Psoas muscle (tissue), 7 donors: ENCODE measurements at regions not wholly inside any gene's neighbourhood (a gene's known extent, or its start where the extent isn't known, plus 50 kb on each side); places are given as distances from the start of the nearest gene placed in this dataset.

Experiments used
- ATAC-seq, 4 donors: fragments of 200-7000 bp; cut with Tn5 transposase; one replicate each; pipeline ENCODE4 v1.9.1; 2020; ENCODE audit warnings: moderate library complexity in 3 of 4, mild to moderate bottlenecking in 2 of 4
- DNase-seq, 2 donors: peaks; one replicate each; pipeline ENCODE4 v3.0.0-alpha.2; 2020
- H3K27ac ChIP-seq: fragments of 200-600 bp; one replicate; pipeline ENCODE4 v1.8.0; 2022
- H3K27me3 ChIP-seq, 3 donors: fragments of 200-600 bp in 1 of 3; one replicate each; pipeline versions ENCODE4 v1.6.1 to v1.8.0; 2013 to 2022; ENCODE audit warnings: low read length in 2 of 3, mild to moderate bottlenecking in 2 of 3, moderate library complexity in 1 of 3; ENCODE audit not compliant: insufficient read depth in 3 of 3
- H3K36me3 ChIP-seq, 2 donors: fragments of 200-600 bp in 1 of 2; one replicate each; pipeline versions ENCODE4 v1.6.1 to v1.8.0; 2013 to 2022; ENCODE audit warnings: low read depth in 1 of 2, mild to moderate bottlenecking in 1 of 2, moderate library complexity in 1 of 2; ENCODE audit not compliant: insufficient read depth in 1 of 2
- H3K4me1 ChIP-seq: fragments of 200-600 bp; one replicate; pipeline ENCODE4 v1.8.0; 2022
- H3K4me3 ChIP-seq: fragments of 200-600 bp; one replicate; pipeline ENCODE4 v1.8.0; 2022; ENCODE audit warnings: mild to moderate bottlenecking
- H3K9me3 ChIP-seq: fragments of 200-600 bp; one replicate; pipeline ENCODE4 v1.8.0; 2022
- WGBS, 3 donors: extraction: QIAGEN DNeasy Blood & Tissue Kit; methylation state at CpG; one replicate each; pipeline versions ENCODE4 v1.1.6 to v1.1.7; 2013; 5-methylcytosine and 5-hydroxymethylcytosine counted together
- intact Hi-C, 2 donors: fragments of 100-400 bp; cut with DNase I; formaldehyde crosslinking; loops; one replicate each; pipeline versions ENCODE4 v1.11.0 to v1.14.2; 2022
- TF ChIP-seq, protein P1 (sequence below): fragments of 200-600 bp; IDR thresholded peaks from one replicate; pipeline ENCODE4 v1.8.0; 2022; ENCODE audit warnings: antibody characterized with exemption
- donor health status: healthy with polysubstance abuse.
- donor health status: DM: no; HTN: no; CAD: no; lungs with moderate emphysema.
- donor health status: Bipolar disorder and iron deficiency.
- donor health status: healthy.
- donor health status: DM: yes; HTN: yes; CAD: no.
- donor health status: DM: no; HTN: no; CAD: no.
- donor health status: DM: yes; HTN: yes; CAD: no.

DNA sequence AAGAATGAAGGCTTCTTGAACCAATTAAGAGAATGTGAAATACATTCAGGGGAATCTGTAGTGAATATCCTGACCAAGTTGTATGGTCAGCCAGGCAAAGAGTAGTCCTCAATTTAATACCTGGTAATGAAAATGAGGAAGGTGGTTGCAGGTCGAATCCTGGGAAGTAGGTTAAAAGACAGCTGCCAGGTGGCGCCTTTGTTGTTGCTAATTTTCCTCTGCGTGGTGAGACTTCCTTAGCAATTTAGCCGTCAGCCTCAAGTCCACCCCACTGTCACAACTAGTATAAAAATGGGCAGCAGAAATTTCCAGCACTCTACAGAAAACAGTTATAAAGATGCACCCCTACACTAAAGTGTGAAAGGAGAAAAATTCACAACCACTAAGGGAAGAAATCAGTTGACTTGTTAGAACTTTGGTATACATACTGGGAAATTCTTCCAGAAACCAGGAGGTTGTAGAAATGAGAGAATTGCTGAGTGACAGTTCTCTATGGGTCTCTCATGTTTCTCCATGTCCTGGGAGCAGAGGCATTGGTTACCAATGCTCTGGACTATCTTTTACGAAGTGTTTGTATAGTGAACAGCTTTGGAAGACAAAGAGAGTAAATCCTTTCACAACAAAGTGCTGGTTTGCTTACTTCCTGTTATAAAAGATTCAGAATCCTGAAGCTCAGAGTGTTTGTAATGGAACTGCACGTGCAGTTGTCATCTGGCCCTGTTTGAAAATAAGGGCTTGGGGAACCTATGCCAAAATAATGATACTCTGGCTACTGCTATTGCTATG is 235.9 kb downstream of the NHLRC3 start:
- TF ChIP-seq, protein P1, sequence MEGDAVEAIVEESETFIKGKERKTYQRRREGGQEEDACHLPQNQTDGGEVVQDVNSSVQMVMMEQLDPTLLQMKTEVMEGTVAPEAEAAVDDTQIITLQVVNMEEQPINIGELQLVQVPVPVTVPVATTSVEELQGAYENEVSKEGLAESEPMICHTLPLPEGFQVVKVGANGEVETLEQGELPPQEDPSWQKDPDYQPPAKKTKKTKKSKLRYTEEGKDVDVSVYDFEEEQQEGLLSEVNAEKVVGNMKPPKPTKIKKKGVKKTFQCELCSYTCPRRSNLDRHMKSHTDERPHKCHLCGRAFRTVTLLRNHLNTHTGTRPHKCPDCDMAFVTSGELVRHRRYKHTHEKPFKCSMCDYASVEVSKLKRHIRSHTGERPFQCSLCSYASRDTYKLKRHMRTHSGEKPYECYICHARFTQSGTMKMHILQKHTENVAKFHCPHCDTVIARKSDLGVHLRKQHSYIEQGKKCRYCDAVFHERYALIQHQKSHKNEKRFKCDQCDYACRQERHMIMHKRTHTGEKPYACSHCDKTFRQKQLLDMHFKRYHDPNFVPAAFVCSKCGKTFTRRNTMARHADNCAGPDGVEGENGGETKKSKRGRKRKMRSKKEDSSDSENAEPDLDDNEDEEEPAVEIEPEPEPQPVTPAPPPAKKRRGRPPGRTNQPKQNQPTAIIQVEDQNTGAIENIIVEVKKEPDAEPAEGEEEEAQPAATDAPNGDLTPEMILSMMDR = no peak
- H3K27me3 ChIP-seq = no peaks in the 10 kb centered on the region
- WGBS, 3 donors = 41 to 42% (median 41%) methylated on average over 6 of the region's 6 CpGs
- intact Hi-C loops = loop anchor here in 1 of 2 donors (5.0 kb wide), 1 partner anchor 343 kb away; no protein-coding TSS in a partner anchor
- no peaks in the 10 kb centered on the region for H3K4me1 ChIP-seq
- no peaks in the 10 kb centered on the region for H3K36me3 ChIP-seq
- H3K4me3 ChIP-seq = no peak overlapping the region
- no peaks in the 10 kb centered on the region for H3K9me3 ChIP-seq
- DNase-seq = no peak
- H3K27ac ChIP-seq = no peak overlapping the region
- ATAC-seq = no peak

DNA sequence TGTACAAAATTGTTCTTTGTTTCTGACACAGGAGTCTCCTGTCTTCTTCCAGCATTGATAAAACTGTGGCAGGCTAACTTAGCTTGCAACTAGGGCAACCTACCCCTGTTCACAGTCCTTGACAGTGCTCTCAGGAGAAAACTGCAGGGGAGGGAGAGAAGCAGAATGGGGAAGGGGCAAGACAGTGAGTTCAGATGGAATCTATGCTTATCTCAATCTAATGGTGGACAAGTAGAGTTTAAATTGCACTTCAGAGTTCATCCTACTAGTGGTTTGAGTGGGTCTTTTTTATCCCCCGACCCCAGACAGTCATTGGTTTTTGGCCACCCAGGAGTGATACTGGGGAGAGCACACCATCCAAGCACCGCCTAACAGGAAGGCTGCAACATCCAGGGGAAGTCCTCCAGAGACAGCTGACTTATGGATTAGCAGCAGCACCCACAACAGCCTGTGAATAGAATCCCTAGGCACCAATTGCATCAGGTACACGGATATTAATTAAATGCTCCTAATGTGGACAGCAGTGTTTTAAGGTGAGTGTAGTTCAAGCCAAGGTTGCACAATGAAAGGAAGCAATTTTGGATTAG is 236.6 kb downstream of the NHLRC3 start:
- no peak overlapping the region for H3K4me3 ChIP-seq
- no peaks in the 10 kb centered on the region for H3K9me3 ChIP-seq
- TF ChIP-seq, protein P1 = no peak
- H3K27ac ChIP-seq = no peak overlapping the region
- no peaks in the 10 kb centered on the region for H3K4me1 ChIP-seq
- 75 to 80% (median 77%) methylated on average over 3 of the region's 3 CpGs for WGBS, 3 donors
- H3K27me3 ChIP-seq = no peaks in the 10 kb centered on the region
- DNase-seq = no peak
- H3K36me3 ChIP-seq = no peaks in the 10 kb centered on the region
- intact Hi-C loops = loop anchor here in 1 of 2 donors (5.0 kb wide), 1 partner anchor 342 kb away; no protein-coding TSS in a partner anchor
- ATAC-seq = no peak

DNA sequence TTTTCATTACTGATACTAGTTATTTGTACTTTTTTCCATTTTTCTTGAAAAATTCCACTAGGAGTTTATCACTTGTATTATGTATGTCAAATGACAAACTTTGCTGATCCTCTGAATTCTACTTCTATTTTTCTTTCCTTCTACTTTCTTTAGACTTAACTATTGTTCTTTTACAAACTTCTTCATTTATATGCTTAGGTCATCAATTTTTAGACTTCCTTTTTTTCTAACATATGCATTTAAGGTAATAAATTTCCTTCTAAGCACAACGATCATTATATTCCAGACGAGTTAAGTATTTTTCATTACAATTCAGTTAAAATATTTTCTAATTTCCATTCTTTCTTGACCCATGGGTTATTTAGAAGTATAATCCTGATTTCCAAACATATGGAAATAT is 240.8 kb downstream of the NHLRC3 start:
- Histone ChIP-seq H3K36me3 (no peaks in the 10 kb centered on the region), H3K27ac (no peak overlapping the region), H3K9me3 (no peaks in the 10 kb centered on the region), H3K27me3 (no peaks in the 10 kb centered on the region), H3K4me1 (no peaks in the 10 kb centered on the region), H3K4me3 (no peak overlapping the region)
- TF ChIP-seq, protein P1 = no peak
- WGBS, 3 donors = 87 to 92% (median 90%) methylated on average over 2 of the region's 2 CpGs
- intact Hi-C loops = no loop called here
- ATAC-seq (no peak), DNase-seq (no peak)

DNA sequence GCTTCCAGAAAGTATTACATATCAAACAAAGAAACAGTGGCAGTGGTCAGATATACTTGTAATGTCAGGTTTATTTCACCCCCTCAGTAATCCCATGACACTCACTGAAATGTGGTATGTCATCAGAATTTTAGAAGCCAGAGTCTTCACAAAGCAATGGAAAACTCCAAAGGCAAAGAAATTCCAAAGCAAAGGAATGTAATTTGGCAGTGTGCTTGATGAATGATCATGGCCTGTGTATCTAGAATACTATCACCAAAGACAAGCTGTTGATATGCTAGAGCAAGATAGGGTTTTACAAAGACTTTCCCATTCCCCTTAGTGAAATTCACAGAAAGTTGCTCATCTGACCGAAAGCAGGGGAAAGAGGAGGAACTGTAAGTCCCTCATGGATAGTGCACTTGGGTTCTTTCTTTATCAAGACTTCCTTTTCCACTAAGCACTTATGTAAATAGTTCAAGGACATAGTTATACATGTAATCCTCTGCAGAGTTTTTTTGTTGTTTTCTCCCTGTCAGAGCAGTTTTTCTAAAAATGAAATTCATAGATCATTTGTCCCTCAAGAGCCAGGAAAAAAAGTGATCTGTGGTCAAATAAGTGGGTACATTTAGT is 243.4 kb downstream of the NHLRC3 start:
- WGBS, 3 donors = 67 to 78% (median 69%) methylated on average over 1 of the region's 1 CpG

More for the DNA sequence above, 243.4 kb downstream of the NHLRC3 start:
- Histone ChIP-seq H3K9me3 (no peaks in the 10 kb centered on the region), H3K27ac (no peak overlapping the region), H3K4me1 (no peaks in the 10 kb centered on the region), H3K27me3 (no peaks in the 10 kb centered on the region), H3K36me3 (no peaks in the 10 kb centered on the region), H3K4me3 (no peak overlapping the region)
- intact Hi-C loops = no loop called here
- DNase-seq (no peak), ATAC-seq (no peak)
- TF ChIP-seq, protein P1 = no peak
